A549 (cell line): ENCODE measurements at regions not wholly inside any gene's neighbourhood (a gene's known extent, or its start where the extent isn't known, plus 50 kb on each side); places are given as distances from the start of the nearest gene placed in this dataset.
"Not testable (repeated sequence)": the region's sequence is repeated elsewhere in the genome, so short reads cannot be mapped to it uniquely, and the experiment has no call there.

Experiments
- BHLHE40 ChIP-seq: IDR thresholded peaks from 2 replicates; pipeline ENCODE4 v1.6.1; 2012; ENCODE audit warnings: low read depth, low read length, inconsistent platforms
- CTCF ChIP-seq: fragments of >200 bp; sonication (Bioruptor Twin); formaldehyde crosslinking; IDR thresholded peaks from 3 replicates; pipeline ENCODE4 v1.5.1; 2016
- EP300 ChIP-seq, 2 experiments: fragments of >200 bp; sonication (Bioruptor Twin); formaldehyde crosslinking; IDR thresholded peaks; 2 replicates in 1 of 2; 3 replicates in 1 of 2; pipeline ENCODE4 v1.6.1; 2016 to 2017
- ESRRA ChIP-seq: fragments of 150-350 bp; IDR thresholded peaks from 2 replicates; pipeline ENCODE4 v1.6.1; 2014; ENCODE audit warnings: mild to moderate bottlenecking, low read length, borderline replicate concordance
- FOSB ChIP-seq: fragments of 250-450 bp; sonication (Bioruptor Pico); IDR thresholded peaks from 2 replicates; pipeline ENCODE4 v1.5.0; 2020; ENCODE audit warnings: mild to moderate bottlenecking, moderate library complexity
- MAFK ChIP-seq: fragments of 450-650 bp; IDR thresholded peaks from 2 replicates; pipeline ENCODE4 v1.6.1; 2014; ENCODE audit not compliant: partially characterized antibody
- MAX ChIP-seq: IDR thresholded peaks from 2 replicates; pipeline ENCODE4 v1.6.1; 2012
- POLR2A ChIP-seq: IDR thresholded peaks from 2 replicates; pipeline ENCODE4 v1.6.1; 2012; ENCODE audit warnings: mild to moderate bottlenecking, low read length
- REST ChIP-seq: fragments of 200-600 bp; sonication (generic); IDR thresholded peaks from 2 replicates; pipeline ENCODE4 v1.6.1; 2016; ENCODE audit warnings: antibody characterized with exemption, mild to moderate bottlenecking, moderate library complexity
- RNF2 ChIP-seq: fragments of 200-600 bp; sonication (generic); IDR thresholded peaks from 2 replicates; pipeline ENCODE4 v1.6.1; 2016; ENCODE audit warnings: low read depth, mild to moderate bottlenecking, antibody characterized with exemption, moderate library complexity, borderline replicate concordance
- SMC3 ChIP-seq: fragments of >200 bp; sonication (Bioruptor Twin); formaldehyde crosslinking; IDR thresholded peaks from 3 replicates; pipeline ENCODE4 v1.6.1; 2018; ENCODE audit warnings: inconsistent platforms

GRCh38 chr7:127316819-127317218 lies 64.1 kb upstream of the GRM8 start:
- TF ChIP-seq REST; CTCF; ESRRA; SMC3; FOSB (CRISPR knock-in tag); BHLHE40; EP300 (IDR thresholded peaks at IDR 0.05); RNF2; MAFK; POLR2A; MAX: not testable (repeated sequence)
